WTC11 (cell line): ENCODE measurements at regions not wholly inside any gene's neighbourhood (a gene's known extent, or its start where the extent isn't known, plus 50 kb on each side); places are given as distances from the start of the nearest gene placed in this dataset.

Source experiments
- ATAC-seq: fragments of 200-7000 bp; cut with Tn5 transposase; 2 replicates; pipeline ENCODE4 v1.10.0; 2021; ENCODE audit warnings: mild to moderate bottlenecking, moderate library complexity
- CTCF ChIA-PET: fragments of 300-600 bp; sonication (Branson Sonifier 250); formaldehyde crosslinking; loops from one replicate; lab custom pipeline; 2021; ENCODE audit warnings: antibody characterized with exemption; lab: Charles Lee
- POLR2A ChIA-PET: fragments of 350-600 bp; sonication (Branson Sonifier 250); formaldehyde crosslinking; loops from one replicate; lab custom pipeline; 2021; ENCODE audit warnings: antibody characterized with exemption; lab: Charles Lee
- DNase-seq: peaks from one replicate; pipeline ENCODE4 v3.0.0; 2021; ENCODE audit warnings: low spot score
- H3K27ac Mint-ChIP-seq: 2 replicates; pipeline ENCODE4 v1.8.0; 2021; ENCODE audit warnings: mixed read lengths
- H3K27me3 Mint-ChIP-seq: 2 replicates; pipeline ENCODE4 v1.8.0; 2021; ENCODE audit warnings: low read depth, mild to moderate bottlenecking, moderate library complexity, mixed read lengths
- H3K36me3 Mint-ChIP-seq: 2 replicates; pipeline ENCODE4 v1.8.0; 2021; ENCODE audit warnings: mixed read lengths
- H3K4me1 Mint-ChIP-seq: 2 replicates; pipeline ENCODE4 v1.8.0; 2022; ENCODE audit warnings: mixed read lengths
- H3K4me3 Mint-ChIP-seq: 2 replicates; pipeline ENCODE4 v1.8.0; 2021; ENCODE audit warnings: mild to moderate bottlenecking, moderate library complexity, mixed read lengths
- H3K9me3 Mint-ChIP-seq: 2 replicates; pipeline ENCODE4 v1.8.0; 2021; ENCODE audit warnings: mixed read lengths
- ETV6 ChIP-seq: sonication (generic); formaldehyde crosslinking; IDR thresholded peaks from 2 replicates; pipeline ENCODE4 v1.8.1; 2022; ENCODE audit warnings: mild to moderate bottlenecking, missing genetic modification reagents
- GRHL2 ChIP-seq: fragments of 250-450 bp; sonication (Bioruptor Pico); IDR thresholded peaks from 2 replicates; pipeline ENCODE4 v1.8.0; 2022; ENCODE audit warnings: mild to moderate bottlenecking, moderate library complexity; ENCODE audit not compliant: insufficient replicate concordance, severe bottlenecking
- HMGXB4 ChIP-seq: sonication (generic); formaldehyde crosslinking; IDR thresholded peaks from 2 replicates; pipeline ENCODE4 v1.8.1; 2023; ENCODE audit warnings: mild to moderate bottlenecking, moderate library complexity, missing genetic modification reagents
- KAT7 ChIP-seq: sonication (generic); formaldehyde crosslinking; IDR thresholded peaks from 2 replicates; pipeline ENCODE4 v1.8.1; 2023; ENCODE audit warnings: missing genetic modification reagents, mild to moderate bottlenecking, borderline replicate concordance
- NFATC4 ChIP-seq: fragments of 250-450 bp; sonication (Bioruptor Pico); IDR thresholded peaks from 2 replicates; pipeline ENCODE4 v1.9.0; 2021; ENCODE audit warnings: mild to moderate bottlenecking
- NFE2L1 ChIP-seq: sonication (generic); formaldehyde crosslinking; IDR thresholded peaks from 2 replicates; pipeline ENCODE4 v1.8.1; 2023; ENCODE audit warnings: missing genetic modification reagents
- OVOL2 ChIP-seq: fragments of 250-450 bp; sonication (Bioruptor Pico); IDR thresholded peaks from 2 replicates; pipeline ENCODE4 v1.9.0; 2021; ENCODE audit warnings: mild to moderate bottlenecking, borderline replicate concordance
- PRDM15 ChIP-seq: sonication (generic); formaldehyde crosslinking; IDR thresholded peaks from 2 replicates; pipeline ENCODE4 v1.8.0; 2022; ENCODE audit warnings: missing genetic modification reagents
- PREB ChIP-seq: sonication (generic); formaldehyde crosslinking; IDR thresholded peaks from 2 replicates; pipeline ENCODE4 v1.8.1; 2022; ENCODE audit warnings: mild to moderate bottlenecking, missing genetic modification reagents, moderate library complexity, borderline replicate concordance
- USF2 ChIP-seq: sonication (generic); formaldehyde crosslinking; IDR thresholded peaks from 2 replicates; pipeline ENCODE4 v1.8.1; 2023; ENCODE audit warnings: mild to moderate bottlenecking, missing genetic modification reagents, moderate library complexity
- ZMAT4 ChIP-seq: fragments of 250-450 bp; sonication (Bioruptor Pico); IDR thresholded peaks from 2 replicates; pipeline ENCODE4 v1.9.0; 2021; ENCODE audit warnings: mild to moderate bottlenecking
- ZNF219 ChIP-seq: sonication (generic); formaldehyde crosslinking; IDR thresholded peaks from 2 replicates; pipeline ENCODE4 v1.8.0; 2023; ENCODE audit warnings: missing genetic modification reagents, mild to moderate bottlenecking, borderline replicate concordance
- ZNF512 ChIP-seq: sonication (generic); formaldehyde crosslinking; IDR thresholded peaks from 2 replicates; pipeline ENCODE4 v1.8.1; 2022; ENCODE audit warnings: missing genetic modification reagents, borderline replicate concordance
- TF ChIP-seq, protein P1 (sequence below): sonication (generic); formaldehyde crosslinking; IDR thresholded peaks from 2 replicates; pipeline ENCODE4 v1.8.0; 2023; ENCODE audit warnings: missing genetic modification reagents, mild to moderate bottlenecking, borderline replicate concordance
- TF ChIP-seq, protein P2 (sequence below): sonication (generic); formaldehyde crosslinking; IDR thresholded peaks from 2 replicates; pipeline ENCODE4 v1.8.0; 2022; ENCODE audit warnings: mild to moderate bottlenecking, missing genetic modification reagents
- TF ChIP-seq, protein P3 (sequence below): fragments of 250-450 bp; sonication (Bioruptor Pico); IDR thresholded peaks from 2 replicates; pipeline ENCODE4 v2.1.2; 2022; ENCODE audit warnings: mild to moderate bottlenecking, moderate library complexity
- TF ChIP-seq, protein P4 (sequence below): sonication (generic); formaldehyde crosslinking; conservative IDR thresholded peaks from 2 replicates; pipeline ENCODE4 v1.8.1; 2022; ENCODE audit warnings: mild to moderate bottlenecking, missing genetic modification reagents
- TF ChIP-seq, protein P5 (sequence below): fragments of 250-450 bp; sonication (Bioruptor Pico); conservative IDR thresholded peaks from 2 replicates; pipeline ENCODE4 v1.9.0; 2021; ENCODE audit warnings: mild to moderate bottlenecking

DNA sequence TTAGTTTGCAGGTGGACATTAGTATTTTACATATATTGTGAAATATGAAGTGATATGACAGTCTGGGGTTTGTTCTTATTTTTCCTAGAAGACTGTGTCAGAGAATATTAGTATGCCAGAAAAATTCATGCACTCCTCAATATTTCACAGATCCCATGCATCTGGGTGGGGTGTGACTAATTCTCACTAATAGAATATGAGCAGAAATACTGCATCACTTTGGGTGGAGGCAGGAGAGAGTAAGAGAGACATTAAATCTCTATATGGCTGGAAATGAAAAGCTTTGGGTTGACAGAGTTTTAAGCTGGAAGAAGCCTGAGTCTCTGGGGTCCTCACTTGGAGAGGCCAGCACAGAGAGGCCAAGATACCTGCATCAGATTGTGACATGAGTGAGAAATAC, 101.3 kb upstream of the DPH6 start:
- ChIA-PET POLR2A (no interaction called here), CTCF (no interaction called here)
- ATAC-seq, result no peak
- DNase-seq, result no peak
- peaks cover 7% of the 10 kb centered on the region for H3K4me1 Mint-ChIP-seq
- peaks cover 15% of the 10 kb centered on the region for H3K9me3 Mint-ChIP-seq
- no peaks in the 10 kb centered on the region for H3K36me3 Mint-ChIP-seq
- H3K27ac Mint-ChIP-seq, result no peak overlapping the region
- no peak overlapping the region for H3K4me3 Mint-ChIP-seq
- H3K27me3 Mint-ChIP-seq, result no peaks in the 10 kb centered on the region
- TF ChIP-seq KAT7 (CRISPR knock-in tag) (no peak), GRHL2 (CRISPR knock-in tag) (no peak), NFATC4 (no peak), USF2 (CRISPR knock-in tag) (no peak), ZNF219 (CRISPR knock-in tag) (no peak), HMGXB4 (CRISPR knock-in tag) (no peak), OVOL2 (CRISPR knock-in tag) (no peak), PREB (CRISPR knock-in tag) (no peak), PRDM15 (no peak), ZNF512 (CRISPR knock-in tag) (no peak), NFE2L1 (CRISPR knock-in tag) (no peak), ZMAT4 (CRISPR knock-in tag) (no peak), ETV6 (no peak)
- TF ChIP-seq, protein P1, sequence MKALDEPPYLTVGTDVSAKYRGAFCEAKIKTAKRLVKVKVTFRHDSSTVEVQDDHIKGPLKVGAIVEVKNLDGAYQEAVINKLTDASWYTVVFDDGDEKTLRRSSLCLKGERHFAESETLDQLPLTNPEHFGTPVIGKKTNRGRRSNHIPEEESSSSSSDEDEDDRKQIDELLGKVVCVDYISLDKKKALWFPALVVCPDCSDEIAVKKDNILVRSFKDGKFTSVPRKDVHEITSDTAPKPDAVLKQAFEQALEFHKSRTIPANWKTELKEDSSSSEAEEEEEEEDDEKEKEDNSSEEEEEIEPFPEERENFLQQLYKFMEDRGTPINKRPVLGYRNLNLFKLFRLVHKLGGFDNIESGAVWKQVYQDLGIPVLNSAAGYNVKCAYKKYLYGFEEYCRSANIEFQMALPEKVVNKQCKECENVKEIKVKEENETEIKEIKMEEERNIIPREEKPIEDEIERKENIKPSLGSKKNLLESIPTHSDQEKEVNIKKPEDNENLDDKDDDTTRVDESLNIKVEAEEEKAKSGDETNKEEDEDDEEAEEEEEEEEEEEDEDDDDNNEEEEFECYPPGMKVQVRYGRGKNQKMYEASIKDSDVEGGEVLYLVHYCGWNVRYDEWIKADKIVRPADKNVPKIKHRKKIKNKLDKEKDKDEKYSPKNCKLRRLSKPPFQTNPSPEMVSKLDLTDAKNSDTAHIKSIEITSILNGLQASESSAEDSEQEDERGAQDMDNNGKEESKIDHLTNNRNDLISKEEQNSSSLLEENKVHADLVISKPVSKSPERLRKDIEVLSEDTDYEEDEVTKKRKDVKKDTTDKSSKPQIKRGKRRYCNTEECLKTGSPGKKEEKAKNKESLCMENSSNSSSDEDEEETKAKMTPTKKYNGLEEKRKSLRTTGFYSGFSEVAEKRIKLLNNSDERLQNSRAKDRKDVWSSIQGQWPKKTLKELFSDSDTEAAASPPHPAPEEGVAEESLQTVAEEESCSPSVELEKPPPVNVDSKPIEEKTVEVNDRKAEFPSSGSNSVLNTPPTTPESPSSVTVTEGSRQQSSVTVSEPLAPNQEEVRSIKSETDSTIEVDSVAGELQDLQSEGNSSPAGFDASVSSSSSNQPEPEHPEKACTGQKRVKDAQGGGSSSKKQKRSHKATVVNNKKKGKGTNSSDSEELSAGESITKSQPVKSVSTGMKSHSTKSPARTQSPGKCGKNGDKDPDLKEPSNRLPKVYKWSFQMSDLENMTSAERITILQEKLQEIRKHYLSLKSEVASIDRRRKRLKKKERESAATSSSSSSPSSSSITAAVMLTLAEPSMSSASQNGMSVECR, result no peak
- TF ChIP-seq, protein P2, sequence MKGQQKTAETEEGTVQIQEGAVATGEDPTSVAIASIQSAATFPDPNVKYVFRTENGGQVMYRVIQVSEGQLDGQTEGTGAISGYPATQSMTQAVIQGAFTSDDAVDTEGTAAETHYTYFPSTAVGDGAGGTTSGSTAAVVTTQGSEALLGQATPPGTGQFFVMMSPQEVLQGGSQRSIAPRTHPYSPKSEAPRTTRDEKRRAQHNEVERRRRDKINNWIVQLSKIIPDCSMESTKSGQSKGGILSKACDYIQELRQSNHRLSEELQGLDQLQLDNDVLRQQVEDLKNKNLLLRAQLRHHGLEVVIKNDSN (CRISPR knock-in tag), result no peak
- TF ChIP-seq, protein P3, sequence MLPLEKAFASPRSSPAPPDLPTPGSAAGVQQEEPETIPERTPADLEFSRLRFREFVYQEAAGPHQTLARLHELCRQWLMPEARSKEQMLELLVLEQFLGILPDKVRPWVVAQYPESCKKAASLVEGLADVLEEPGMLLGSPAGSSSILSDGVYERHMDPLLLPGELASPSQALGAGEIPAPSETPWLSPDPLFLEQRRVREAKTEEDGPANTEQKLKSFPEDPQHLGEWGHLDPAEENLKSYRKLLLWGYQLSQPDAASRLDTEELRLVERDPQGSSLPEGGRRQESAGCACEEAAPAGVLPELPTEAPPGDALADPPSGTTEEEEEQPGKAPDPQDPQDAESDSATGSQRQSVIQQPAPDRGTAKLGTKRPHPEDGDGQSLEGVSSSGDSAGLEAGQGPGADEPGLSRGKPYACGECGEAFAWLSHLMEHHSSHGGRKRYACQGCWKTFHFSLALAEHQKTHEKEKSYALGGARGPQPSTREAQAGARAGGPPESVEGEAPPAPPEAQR (CRISPR knock-in tag), result no peak
- TF ChIP-seq, protein P4, sequence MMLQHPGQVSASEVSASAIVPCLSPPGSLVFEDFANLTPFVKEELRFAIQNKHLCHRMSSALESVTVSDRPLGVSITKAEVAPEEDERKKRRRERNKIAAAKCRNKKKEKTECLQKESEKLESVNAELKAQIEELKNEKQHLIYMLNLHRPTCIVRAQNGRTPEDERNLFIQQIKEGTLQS (CRISPR knock-in tag), result no peak
- TF ChIP-seq, protein P5, sequence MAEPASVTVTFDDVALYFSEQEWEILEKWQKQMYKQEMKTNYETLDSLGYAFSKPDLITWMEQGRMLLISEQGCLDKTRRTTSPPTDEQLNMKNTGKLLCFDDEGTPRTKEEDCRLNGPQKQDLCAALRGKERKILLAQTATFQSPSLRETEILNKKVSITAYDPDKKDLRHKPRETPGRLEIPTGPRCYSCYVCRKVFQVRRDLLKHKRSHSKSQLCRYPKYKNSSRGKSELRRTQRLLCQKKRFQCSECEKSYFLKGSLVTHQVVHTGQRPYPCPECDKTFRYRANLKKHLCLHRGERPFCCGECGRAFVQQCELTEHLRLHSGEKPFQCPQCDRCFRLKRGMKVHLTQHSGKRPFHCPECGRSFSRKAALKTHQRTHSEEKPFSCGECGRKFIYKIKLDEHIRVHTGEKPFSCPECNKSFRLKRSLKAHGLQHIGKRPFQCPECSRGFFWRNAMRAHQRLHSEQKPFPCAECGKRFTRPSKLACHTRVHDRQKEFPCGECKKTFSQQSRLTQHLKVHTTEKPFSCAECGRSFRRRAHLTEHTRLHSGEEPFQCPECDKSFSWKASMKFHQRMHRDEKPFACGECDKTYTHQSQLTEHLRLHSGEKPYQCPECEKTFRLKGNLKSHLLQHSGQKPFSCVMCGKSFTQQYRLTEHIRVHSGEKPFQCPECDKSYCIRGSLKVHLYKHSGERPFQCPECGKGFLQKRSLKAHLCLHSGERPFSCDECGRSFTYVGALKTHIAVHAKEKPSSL (CRISPR knock-in tag), result no peak
